HG03460 (cell line): ENCODE measurements at regions not wholly inside any gene's neighbourhood (a gene's known extent, or its start where the extent isn't known, plus 50 kb on each side); places are given as distances from the start of the nearest gene placed in this dataset.
"Not testable (repeated sequence)": the region's sequence is repeated elsewhere in the genome, so short reads cannot be mapped to it uniquely, and the experiment has no call there.

ENCODE experiments used
- ATAC-seq: cut with Tn5 transposase; IDR thresholded peaks from one replicate; pipeline ENCODE4 v1.9.1; 2021; ENCODE audit not compliant: unreplicated experiment

GRCh38 chr14:29353513-29353912 is 574.1 kb downstream of the PRKD1 start:
- no peak for ATAC-seq

DNA sequence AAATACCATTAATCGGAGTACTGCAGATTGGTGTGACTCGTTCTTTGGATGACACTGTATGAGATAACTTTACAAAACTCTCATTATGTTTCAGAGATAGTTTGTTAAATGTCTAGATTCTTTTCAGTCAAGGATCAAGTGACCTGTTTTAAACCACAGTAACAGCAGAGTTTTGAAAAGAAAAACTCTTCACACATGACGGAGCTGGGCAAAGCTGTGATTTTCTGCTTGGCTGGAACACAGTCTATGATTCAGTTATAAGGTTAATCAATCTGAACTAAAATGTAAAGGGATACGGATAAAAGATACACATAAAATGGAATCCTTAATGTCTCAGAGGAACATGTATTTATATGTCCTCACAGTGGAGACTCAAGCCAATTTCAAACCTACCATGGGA is 573.2 kb downstream of the PRKD1 start:
- no peak for ATAC-seq

DNA sequence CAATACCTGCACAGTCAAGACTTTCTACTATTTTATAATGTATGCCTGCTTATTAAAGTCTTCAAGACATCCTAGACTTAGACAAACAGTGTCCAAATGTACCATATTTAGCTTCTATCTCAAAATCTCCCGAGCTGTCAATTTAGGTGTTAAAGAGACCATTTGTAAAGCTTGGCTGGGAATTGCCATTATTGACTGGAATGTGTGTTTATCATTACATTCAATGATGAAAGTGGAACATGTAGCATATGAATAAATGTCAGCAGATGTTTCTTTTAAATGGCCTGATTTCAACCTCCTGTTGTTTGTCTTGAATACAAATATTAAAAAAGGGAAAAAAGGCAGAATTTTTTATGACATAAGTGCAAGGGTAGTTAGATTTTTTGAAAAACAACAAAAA is 572.3 kb downstream of the PRKD1 start:
- ATAC-seq, result no peak

DNA sequence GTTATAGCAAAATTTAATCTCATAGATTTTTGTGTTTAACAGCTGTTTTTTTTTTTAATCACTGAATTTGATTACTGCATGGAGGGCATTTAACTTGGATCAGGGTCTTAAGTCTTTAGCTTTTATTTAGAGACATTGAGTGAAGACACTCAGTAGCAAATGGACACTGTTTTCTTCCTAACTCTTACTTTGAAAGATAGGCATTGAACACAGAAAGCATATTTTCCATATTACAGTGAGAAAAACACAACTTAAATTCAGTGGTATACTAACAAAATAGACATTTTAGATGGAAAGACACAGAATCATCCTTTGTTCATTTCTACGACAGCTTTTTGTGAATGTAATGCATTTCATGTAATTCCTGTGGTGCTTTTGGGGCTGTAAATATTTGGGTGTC is 571.8 kb downstream of the PRKD1 start:
- ATAC-seq, result no peak

- ATAC-seq, result no peak
Observed at GRCh38 chr14:29360656-29361055, 567.0 kb downstream of the PRKD1 start.

GRCh38 chr14:29370024-29370423 is 557.6 kb downstream of the PRKD1 start:
- no peak for ATAC-seq

DNA sequence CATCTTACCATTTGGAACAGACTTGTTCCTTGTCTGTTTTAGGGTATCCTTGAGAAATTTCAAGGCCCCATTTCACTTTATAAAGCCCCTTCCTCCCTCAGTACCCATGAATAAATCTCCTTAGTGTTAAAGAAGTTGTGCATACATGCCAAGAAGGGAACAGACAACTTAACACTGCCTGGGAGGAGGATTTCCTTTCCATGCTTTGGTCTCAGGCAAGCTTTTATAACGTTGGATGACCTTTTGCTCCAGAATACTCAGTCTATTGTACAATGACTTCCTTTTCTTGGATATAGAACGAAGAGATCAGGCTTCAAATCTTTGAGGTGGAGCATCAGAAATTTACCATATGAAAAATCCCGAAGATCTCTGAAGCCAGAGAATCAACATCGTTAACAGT is 551.4 kb downstream of the PRKD1 start:
- ATAC-seq, result no peak

DNA sequence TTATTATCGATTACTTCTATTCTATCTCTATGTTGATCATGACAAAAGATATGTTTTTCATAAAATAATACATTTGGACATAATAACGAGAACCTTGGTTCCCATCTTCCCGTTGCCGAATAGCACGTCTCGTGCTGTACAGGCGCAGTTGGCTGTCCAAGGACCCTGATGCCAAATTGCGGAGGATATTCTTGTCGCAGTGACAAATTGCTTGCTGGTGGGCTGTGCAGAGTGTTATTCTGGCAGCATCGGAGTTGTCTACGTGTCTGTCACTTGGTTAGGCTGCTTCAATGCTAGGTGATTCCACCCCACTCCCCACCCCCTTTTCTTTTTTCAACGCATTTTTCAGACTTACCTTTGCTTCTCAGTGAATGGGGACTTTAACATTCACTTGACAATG is 546.8 kb downstream of the PRKD1 start:
- no peak for ATAC-seq

GRCh38 chr14:29388571-29388970 is 539.1 kb downstream of the PRKD1 start:
- ATAC-seq, result no peak

DNA sequence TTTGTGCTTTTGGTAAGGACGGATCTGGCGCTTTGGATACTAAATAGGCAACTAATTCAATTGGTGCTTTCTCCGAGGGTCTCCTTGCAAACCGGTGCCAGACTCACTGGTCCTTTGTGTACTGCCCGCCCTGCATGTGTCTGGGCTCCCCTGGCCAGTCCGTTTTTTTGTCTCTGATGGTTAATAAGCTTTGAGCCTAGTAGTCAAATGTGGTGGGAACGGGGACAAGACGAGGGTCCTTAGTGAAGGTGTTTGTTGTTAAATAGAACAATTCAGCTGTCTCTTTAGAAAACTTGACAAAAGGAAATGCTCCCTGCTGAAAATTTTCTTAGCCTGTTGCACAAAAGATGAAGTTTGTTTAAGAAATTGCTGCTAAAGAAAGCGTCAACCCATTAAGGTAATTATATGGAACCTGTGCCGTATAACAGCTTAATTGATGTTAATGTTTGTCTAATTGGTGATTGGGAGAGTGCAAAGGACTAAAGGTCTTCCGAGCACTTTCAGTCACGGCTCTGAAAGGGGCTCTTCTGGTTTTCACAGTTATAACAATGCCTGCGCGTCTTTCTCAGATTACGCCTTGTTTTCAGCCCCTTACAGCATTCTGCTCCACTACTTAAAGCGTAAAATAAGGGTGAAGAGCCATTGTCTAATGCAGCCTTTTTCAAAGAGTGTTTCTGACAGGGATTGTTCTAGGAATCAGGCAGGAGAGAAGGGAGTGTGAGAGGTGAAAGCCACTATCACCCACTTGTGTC is 537.4 kb downstream of the PRKD1 start:
- ATAC-seq, result no peak

DNA sequence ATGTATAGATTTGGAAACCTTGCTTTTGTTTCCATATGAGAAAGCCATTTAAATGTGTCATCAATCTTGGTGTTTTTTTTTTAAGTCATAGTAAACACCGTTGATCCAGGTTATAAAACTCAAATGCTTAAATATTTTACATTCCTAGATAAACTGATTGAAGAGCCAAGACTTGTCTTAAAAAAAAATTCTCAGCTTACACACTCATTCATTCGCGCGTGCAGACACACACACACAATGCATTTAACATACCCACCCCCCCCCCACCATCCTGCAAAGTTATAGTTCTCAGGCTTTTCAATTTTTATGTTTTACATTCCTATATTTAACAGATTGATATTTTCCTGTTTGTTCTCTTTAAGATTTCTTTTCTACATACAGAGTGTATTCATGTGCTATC is 536.4 kb downstream of the PRKD1 start:
- no peak for ATAC-seq

DNA sequence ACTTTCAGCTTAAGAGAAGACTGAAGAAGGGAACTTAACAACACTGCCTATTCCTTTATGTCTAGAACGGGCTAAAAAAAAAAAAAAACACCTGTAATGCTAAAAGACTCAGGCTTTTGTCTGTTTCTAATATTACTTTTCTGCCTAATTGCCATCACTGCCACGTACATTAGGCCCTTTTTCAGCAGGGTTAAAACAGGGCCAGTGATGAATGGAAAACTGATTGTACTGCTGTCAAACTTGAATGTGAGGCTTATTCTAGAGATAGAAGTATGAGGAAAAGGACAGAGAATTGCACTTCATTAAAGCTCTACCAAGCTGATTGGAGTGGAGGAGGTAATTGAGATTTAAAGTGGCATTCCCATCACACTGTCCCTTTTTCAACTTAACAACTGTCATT is 535.8 kb downstream of the PRKD1 start:
- ATAC-seq, result no peak

GRCh38 chr14:29392287-29392686 is 535.4 kb downstream of the PRKD1 start:
- no peak for ATAC-seq

DNA sequence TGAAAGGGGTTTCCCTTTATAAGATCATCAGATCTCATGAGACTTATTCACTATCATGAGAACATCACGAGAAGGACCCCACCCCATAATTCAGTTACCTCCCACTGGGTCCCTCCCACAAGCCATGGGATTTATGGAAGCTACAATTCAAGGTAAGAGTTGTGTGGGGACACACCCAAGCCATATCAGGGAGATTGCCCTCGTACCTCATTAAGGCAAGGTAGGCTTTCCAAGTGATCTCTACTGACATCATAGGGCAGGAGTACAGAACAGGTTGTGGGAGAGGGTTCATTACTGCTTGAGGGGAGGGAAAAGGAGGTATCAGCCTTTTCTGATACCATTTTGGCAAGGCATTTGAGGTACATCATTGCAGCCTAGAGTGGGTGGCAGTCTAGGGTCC is 524.6 kb downstream of the PRKD1 start:
- no peak for ATAC-seq

GRCh38 chr14:29410581-29410980 is 517.1 kb downstream of the PRKD1 start:
- ATAC-seq, result no peak

DNA sequence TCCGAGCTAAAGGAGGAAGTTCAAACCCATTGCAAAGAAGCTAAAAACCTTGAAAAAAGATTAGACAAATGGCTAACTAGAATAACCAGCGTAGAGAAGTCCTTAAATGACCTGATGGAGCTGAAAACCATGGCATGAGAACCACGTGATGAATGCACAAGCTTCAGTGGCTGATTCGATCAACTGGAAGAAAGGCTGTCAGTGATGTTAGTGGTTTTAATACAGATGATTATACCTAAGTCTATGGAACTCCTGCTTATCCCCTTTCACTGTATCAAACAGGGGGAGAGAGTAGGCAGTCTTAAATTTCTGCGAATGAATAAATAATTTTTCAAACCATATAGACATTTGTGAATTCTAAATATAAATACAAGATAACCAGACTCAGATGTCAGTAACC is 512.7 kb downstream of the PRKD1 start:
- ATAC-seq, result not testable (repeated sequence)

DNA sequence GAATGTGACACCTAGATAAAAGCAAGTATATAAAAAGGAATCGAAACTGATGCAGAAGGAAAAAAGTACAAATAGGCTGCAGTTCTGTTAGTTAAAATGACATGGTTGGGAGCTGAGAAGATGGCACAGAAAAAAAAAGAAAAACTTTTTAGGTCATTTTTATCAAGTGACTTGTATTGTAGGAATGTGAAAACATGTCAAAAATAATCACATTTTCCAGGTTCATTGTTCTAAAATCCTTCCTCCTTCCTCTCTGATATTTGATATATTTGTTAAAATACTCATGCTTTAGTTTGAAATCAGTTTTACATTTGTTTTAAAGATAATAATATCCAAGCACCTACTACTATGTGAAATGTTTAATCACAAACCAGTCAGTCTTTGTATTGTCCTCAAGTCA is 507.9 kb downstream of the PRKD1 start:
- no peak for ATAC-seq

DNA sequence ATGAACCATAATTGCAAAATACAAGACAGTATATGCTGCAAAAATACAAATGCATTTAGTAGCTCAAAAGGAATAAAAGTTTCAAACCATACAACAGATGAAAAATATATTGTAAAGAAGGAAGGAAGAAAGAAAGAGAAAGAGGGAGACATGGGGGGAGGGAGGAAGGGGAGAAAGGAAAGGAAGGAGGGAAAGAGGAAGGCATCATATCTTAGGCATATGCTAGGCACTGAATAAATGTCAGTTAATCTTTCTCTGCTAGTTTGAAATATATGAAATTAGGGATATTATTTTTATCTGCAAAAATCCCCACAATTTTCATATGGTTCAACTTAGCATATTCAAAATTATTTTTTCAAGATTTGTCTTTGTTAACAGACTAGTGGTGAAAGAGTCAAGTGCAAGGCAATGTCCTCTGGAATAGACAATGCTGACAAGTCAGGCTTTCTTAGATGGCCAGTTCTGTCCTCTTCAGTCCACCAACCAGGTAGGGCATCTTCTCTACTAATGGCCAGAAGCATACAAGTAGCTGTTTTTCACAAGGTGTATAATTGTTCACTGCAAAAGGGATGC is 506.4 kb downstream of the PRKD1 start:
- ATAC-seq, result no peak

DNA sequence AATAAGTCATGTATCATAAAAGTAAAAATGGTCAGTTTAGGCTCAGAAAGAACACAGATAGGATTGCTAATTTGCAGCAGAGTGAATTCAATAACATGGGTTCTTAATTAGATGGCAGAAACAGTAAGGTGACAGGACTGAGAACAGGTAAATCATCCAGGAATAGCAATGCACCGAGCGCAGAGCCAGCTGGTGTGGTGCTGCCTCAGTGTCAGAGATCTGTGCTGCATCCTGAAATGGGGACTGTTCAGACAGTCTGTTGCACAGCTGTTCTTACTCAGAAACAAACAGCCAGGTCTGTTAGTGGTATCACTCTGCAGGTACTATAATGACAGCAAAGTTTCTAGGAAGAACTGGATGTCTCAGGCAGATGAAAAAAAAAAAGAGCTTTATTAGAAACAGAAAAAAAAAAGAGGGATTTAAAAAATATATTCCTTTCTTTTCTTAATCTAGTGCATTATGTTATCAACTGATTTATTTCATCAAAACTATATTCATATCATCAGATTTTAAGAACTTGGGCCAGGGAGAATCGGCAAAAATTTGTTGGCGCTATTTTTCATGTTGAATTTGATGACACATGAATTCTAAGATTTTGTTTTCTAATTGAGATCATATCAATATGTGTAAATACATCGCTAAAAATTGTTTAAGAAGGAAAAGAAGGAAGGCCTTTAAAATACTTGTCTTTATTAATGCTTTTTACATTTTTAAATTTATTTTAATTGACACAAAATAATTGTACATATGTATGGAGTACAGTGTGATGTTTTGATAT is 501.8 kb downstream of the PRKD1 start:
- no peak for ATAC-seq

DNA sequence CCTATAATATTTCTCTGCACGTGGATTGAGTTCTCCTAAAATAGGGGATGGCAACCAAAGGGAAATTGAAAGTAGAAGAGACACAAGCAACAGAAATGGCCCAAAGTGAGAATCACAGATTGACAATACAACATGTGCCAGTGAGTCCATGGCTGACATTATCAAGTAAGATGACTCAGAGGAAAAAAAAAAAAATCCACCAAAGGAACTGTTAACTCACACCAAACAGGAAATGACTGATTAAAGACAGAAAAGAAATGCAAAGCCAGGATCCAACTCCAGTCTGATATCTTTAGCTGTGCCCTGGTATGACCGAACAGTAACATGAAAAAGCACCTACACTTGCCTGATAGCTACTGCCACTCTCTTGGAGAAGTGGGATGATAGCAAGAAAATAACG is 485.0 kb downstream of the PRKD1 start:
- ATAC-seq, result no peak

- no peak for ATAC-seq
Observed at GRCh38 chr14:29444216-29444615, 483.4 kb downstream of the PRKD1 start.

DNA sequence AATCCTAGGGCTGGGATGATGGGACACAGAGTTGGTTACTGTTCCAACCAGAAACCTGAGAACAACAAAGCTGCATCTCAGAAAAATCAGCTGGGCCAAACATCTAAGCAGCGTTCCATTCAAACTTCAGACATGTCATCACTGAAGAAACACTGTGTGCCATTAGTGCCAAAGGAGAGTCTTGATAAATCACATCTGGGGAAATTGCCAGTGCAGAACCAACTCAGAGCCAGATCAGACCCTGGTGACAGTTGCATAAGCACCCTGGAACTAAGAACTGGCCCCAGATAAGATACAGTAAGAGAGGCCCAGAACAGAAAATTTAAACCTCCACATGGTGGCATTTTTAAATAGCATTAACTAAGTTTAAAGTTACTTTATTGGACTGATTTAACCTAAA is 482.8 kb downstream of the PRKD1 start:
- ATAC-seq, result no peak
